OCI-LY7 (cell line): ENCODE measurements at regions not wholly inside any gene's neighbourhood (a gene's known extent, or its start where the extent isn't known, plus 50 kb on each side); places are given as distances from the start of the nearest gene placed in this dataset.

Source experiments
- BruUV-seq: library from RNA; stranded (reverse); fragments of 400-500 nt; replicated peaks from 2 replicates; lab custom pipeline; 2021; lab: Mats Ljungman, UMichigan
- CTCF ChIA-PET: fragments of 300-600 bp; sonication (Branson Sonifier 250); formaldehyde crosslinking; loops from one replicate; lab custom pipeline; 2022; ENCODE audit warnings: antibody characterized with exemption; ENCODE audit not compliant: unreplicated experiment; lab: Charles Lee
- POLR2A ChIA-PET: fragments of 300-600 bp; sonication (Branson Sonifier 250); formaldehyde crosslinking; loops from one replicate; lab custom pipeline; 2022; ENCODE audit warnings: antibody characterized with exemption; lab: Charles Lee
- DNase-seq: peaks from one replicate; pipeline ENCODE4 v3.0.0-alpha.2; 2015; ENCODE audit warnings: low spot score
- H2AFZ ChIP-seq: fragments of 200-600 bp; sonication (generic), shearing (Covaris generic); 2 replicates; pipeline ENCODE4 v1.6.1; 2014; ENCODE audit warnings: mild to moderate bottlenecking, antibody characterized with exemption, low read length, moderate library complexity
- H3K27ac ChIP-seq: fragments of 200-600 bp; sonication (generic); 2 replicates; pipeline ENCODE4 v1.5.1; 2014; ENCODE audit warnings: mixed run types, low read depth, mild to moderate bottlenecking, moderate library complexity, low read length, inconsistent platforms; ENCODE audit not compliant: poor library complexity, severe bottlenecking
- H3K36me3 ChIP-seq: fragments of 200-600 bp; sonication (generic); 2 replicates; pipeline ENCODE4 v1.6.1; 2014; ENCODE audit warnings: mild to moderate bottlenecking, antibody characterized with exemption, low read length, moderate library complexity, mixed read lengths; ENCODE audit not compliant: insufficient read depth
- H3K4me1 ChIP-seq: fragments of 200-600 bp; sonication (generic); 2 replicates; pipeline ENCODE4 v1.5.1; 2014; ENCODE audit warnings: mild to moderate bottlenecking, low read length; ENCODE audit not compliant: insufficient read depth, poor library complexity, severe bottlenecking
- H3K4me2 ChIP-seq: fragments of 200-600 bp; sonication (generic); 2 replicates; pipeline ENCODE4 v1.6.1; 2014; ENCODE audit warnings: mild to moderate bottlenecking, low read length
- H3K4me3 ChIP-seq: fragments of 200-600 bp; sonication (generic); 2 replicates; pipeline ENCODE4 v1.5.1; 2014; ENCODE audit warnings: mild to moderate bottlenecking, low read depth, low read length; ENCODE audit not compliant: poor library complexity, severe bottlenecking
- H3K79me2 ChIP-seq: fragments of 200-600 bp; sonication (generic); 2 replicates; pipeline ENCODE4 v1.6.1; 2016; ENCODE audit warnings: low read depth, mild to moderate bottlenecking, low read length, moderate library complexity, mixed read lengths; ENCODE audit not compliant: insufficient read depth
- H3K9me2 ChIP-seq: fragments of 200-600 bp; sonication (generic); 2 replicates; pipeline ENCODE4 v1.6.1; 2016; ENCODE audit warnings: mild to moderate bottlenecking, low read length, mixed read lengths; ENCODE audit not compliant: insufficient read depth
- H3K9me3 ChIP-seq: fragments of 200-600 bp; sonication (generic); 2 replicates; pipeline ENCODE4 v1.6.1; 2014; ENCODE audit warnings: mild to moderate bottlenecking, mixed run types, low read length, mixed read lengths
- H4K20me1 ChIP-seq: fragments of 200-600 bp; sonication (generic); 2 replicates; pipeline ENCODE4 v1.6.1; 2014; ENCODE audit warnings: mild to moderate bottlenecking, antibody characterized with exemption, low read length, moderate library complexity, mixed read lengths; ENCODE audit not compliant: insufficient read depth
- CTCF ChIP-seq: fragments of 200-600 bp; sonication (generic); conservative IDR thresholded peaks from 2 replicates; pipeline ENCODE4 v1.5.1; 2014; ENCODE audit warnings: mild to moderate bottlenecking, antibody characterized with exemption, low read length, moderate library complexity, mixed read lengths
- EZH2phosphoT487 ChIP-seq: fragments of 200-600 bp; sonication (generic); IDR thresholded peaks from 2 replicates; pipeline ENCODE4 v1.6.1; 2018; ENCODE audit warnings: low read depth, borderline replicate concordance, mild to moderate bottlenecking, mixed run types, antibody characterized with exemption, low read length, moderate library complexity, mixed read lengths
- intact Hi-C: fragments of 100-400 bp; cut with micrococcal nuclease; formaldehyde crosslinking; loops from one replicate; pipeline ENCODE4 v1.10.0; 2022; ENCODE audit not compliant: unreplicated experiment

GRCh38 chr12:74144396-74144795 lies 393.2 kb upstream of the ATXN7L3B start:
- H3K4me3 ChIP-seq, result no peak overlapping the region
- TF ChIP-seq EZH2phosphoT487 (no peak), CTCF (no peak)
- CTCF ChIA-PET, result no interaction called here

GRCh38 chr12:74145328-74145727 lies 392.3 kb upstream of the ATXN7L3B start:
- DNase-seq, result no peak
- intact Hi-C loops, result no loop called here
- BruUV-seq, result no TSS peak
- H3K27ac ChIP-seq, result no peak overlapping the region
- no peaks in the 10 kb centered on the region for H3K9me2 ChIP-seq
- H3K4me2 ChIP-seq, result no peak overlapping the region
- no peaks in the 10 kb centered on the region for H3K36me3 ChIP-seq
- no peaks in the 10 kb centered on the region for H4K20me1 ChIP-seq
- no peak overlapping the region for H3K4me3 ChIP-seq
- H3K4me1 ChIP-seq, result no peaks in the 10 kb centered on the region
- POLR2A ChIA-PET, result interaction anchor here (0.7 kb wide), 1 partner anchor 56 kb away, joined by 4 read pairs; no protein-coding TSS in a partner anchor
- no peaks in the 10 kb centered on the region for H3K9me3 ChIP-seq
- TF ChIP-seq CTCF (no peak), EZH2phosphoT487 (no peak)
- CTCF ChIA-PET, result no interaction called here
- no peaks in the 10 kb centered on the region for H3K79me2 ChIP-seq
- H2AFZ ChIP-seq, result no peak overlapping the region

More at GRCh38 chr12:74144396-74144795, 393.2 kb upstream of the ATXN7L3B start:
- Histone ChIP-seq H3K9me3 (no peaks in the 10 kb centered on the region), H3K36me3 (no peaks in the 10 kb centered on the region), H3K79me2 (no peaks in the 10 kb centered on the region), H3K9me2 (no peaks in the 10 kb centered on the region), H2AFZ (no peak overlapping the region), H3K4me1 (no peaks in the 10 kb centered on the region), H4K20me1 (no peaks in the 10 kb centered on the region), H3K27ac (no peak overlapping the region), H3K4me2 (no peak overlapping the region)
- BruUV-seq, result no TSS peak
- POLR2A ChIA-PET, result interaction anchor here (0.6 to 1.7 kb wide), 2 partner anchors 10 to 28 kb away, joined by 4 to 7 read pairs; no protein-coding TSS in a partner anchor
- DNase-seq, result no peak
- intact Hi-C loops, result no loop called here

- CTCF ChIA-PET, result no interaction called here
- H3K36me3 ChIP-seq, result no peaks in the 10 kb centered on the region
- H3K9me2 ChIP-seq, result no peaks in the 10 kb centered on the region
- H4K20me1 ChIP-seq, result no peaks in the 10 kb centered on the region
- H2AFZ ChIP-seq, result no peak overlapping the region
- no peak overlapping the region for H3K4me2 ChIP-seq
- H3K4me3 ChIP-seq, result no peak overlapping the region
- DNase-seq, result no peak
- no peak for TF ChIP-seq CTCF
- no peak for TF ChIP-seq EZH2phosphoT487
- BruUV-seq, result no TSS peak
- no peaks in the 10 kb centered on the region for H3K4me1 ChIP-seq
- H3K79me2 ChIP-seq, result no peaks in the 10 kb centered on the region
- no peak overlapping the region for H3K27ac ChIP-seq
- intact Hi-C loops, result no loop called here
- H3K9me3 ChIP-seq, result no peaks in the 10 kb centered on the region
- POLR2A ChIA-PET, result no interaction called here
Observed at GRCh38 chr12:74148849-74149248, 388.8 kb upstream of the ATXN7L3B start.
